Hepatocyte (in vitro differentiated cells): ENCODE measurements at regions not wholly inside any gene's neighbourhood (a gene's known extent, or its start where the extent isn't known, plus 50 kb on each side); places are given as distances from the start of the nearest gene placed in this dataset.

Experiments used
- DNase-seq: peaks from one replicate; pipeline ENCODE4 v3.0.0-alpha.2; 2016; ENCODE audit warnings: low spot score
- H2AFZ ChIP-seq: fragments of 200-600 bp; sonication (generic); 2 replicates; pipeline ENCODE4 v1.6.0; 2016; ENCODE audit warnings: antibody characterized with exemption, mild to moderate bottlenecking
- H3K27ac ChIP-seq: fragments of 200-600 bp; sonication (generic); 2 replicates; pipeline ENCODE4 v1.5.1; 2016; ENCODE audit warnings: mild to moderate bottlenecking
- H3K27me3 ChIP-seq: fragments of 200-600 bp; sonication (generic); 2 replicates; pipeline ENCODE4 v1.6.1; 2016
- H3K36me3 ChIP-seq: fragments of 200-600 bp; sonication (generic); replicated peaks from 2 replicates; pipeline ENCODE4 v1.5.1; 2016; ENCODE audit warnings: low read depth; ENCODE audit not compliant: insufficient read depth
- H3K4me1 ChIP-seq: fragments of 200-600 bp; sonication (generic); 2 replicates; pipeline ENCODE4 v1.5.1; 2016; ENCODE audit warnings: mild to moderate bottlenecking, moderate library complexity; ENCODE audit not compliant: insufficient read depth
- H3K4me2 ChIP-seq: fragments of 200-600 bp; sonication (generic); 2 replicates; pipeline ENCODE4 v1.6.0; 2016
- H3K4me3 ChIP-seq: fragments of 200-600 bp; sonication (generic); 2 replicates; pipeline ENCODE4 v1.5.1; 2016; ENCODE audit warnings: mild to moderate bottlenecking
- H3K79me2 ChIP-seq: fragments of 200-600 bp; sonication (generic); 2 replicates; pipeline ENCODE4 v1.6.0; 2017; ENCODE audit warnings: mild to moderate bottlenecking
- H3K9me2 ChIP-seq: fragments of 200-600 bp; sonication (generic); replicated peaks from 2 replicates; pipeline ENCODE4 v1.6.0; 2017; ENCODE audit warnings: mild to moderate bottlenecking; ENCODE audit not compliant: insufficient read depth
- H3K9me3 ChIP-seq: fragments of 200-600 bp; sonication (generic); 2 replicates; pipeline ENCODE4 v1.5.1; 2016; ENCODE audit warnings: low read depth, mild to moderate bottlenecking
- H4K20me1 ChIP-seq: fragments of 200-600 bp; sonication (generic); 2 replicates; pipeline ENCODE4 v1.6.0; 2016; ENCODE audit warnings: mild to moderate bottlenecking; ENCODE audit not compliant: insufficient read depth, poor library complexity, severe bottlenecking
- CTCF ChIP-seq: fragments of 200-600 bp; sonication (generic); IDR thresholded peaks from 2 replicates; pipeline ENCODE4 v1.5.1; 2016; ENCODE audit warnings: antibody characterized with exemption, mild to moderate bottlenecking; ENCODE audit not compliant: poor library complexity
- EZH2 ChIP-seq: fragments of 200-600 bp; sonication (generic); IDR thresholded peaks from 2 replicates; pipeline ENCODE4 v1.6.1; 2016; ENCODE audit warnings: antibody characterized with exemption, mild to moderate bottlenecking, borderline replicate concordance
- EZH2phosphoT487 ChIP-seq: fragments of 200-600 bp; sonication (generic); IDR thresholded peaks from one replicate; pipeline ENCODE4 v1.6.1; 2018; ENCODE audit warnings: antibody characterized with exemption, mild to moderate bottlenecking, low read depth, moderate library complexity; ENCODE audit not compliant: unreplicated experiment, severe bottlenecking
- WGBS: methylation state at CpG from one replicate; pipeline ENCODE4 v1.1.6; 2016; ENCODE audit warnings: low lambda C conversion rate; ENCODE audit errors: missing lambda C conversion rate; 5-methylcytosine and 5-hydroxymethylcytosine counted together

GRCh38 chr1:177425199-177425598 is 254.4 kb downstream of the BRINP2 start:
- DNase-seq: no peak
- Histone ChIP-seq H4K20me1 (no peaks in the 10 kb centered on the region), H3K4me2 (no peak overlapping the region), H2AFZ (no peak overlapping the region), H3K4me3 (no peak overlapping the region), H3K27me3 (no peaks in the 10 kb centered on the region), H3K9me2 (no peaks in the 10 kb centered on the region), H3K36me3 (no peaks in the 10 kb centered on the region), H3K79me2 (no peaks in the 10 kb centered on the region), H3K4me1 (no peaks in the 10 kb centered on the region), H3K27ac (no peak overlapping the region), H3K9me3 (no peaks in the 10 kb centered on the region)
- no peak for TF ChIP-seq CTCF
- TF ChIP-seq EZH2phosphoT487: no peak
- no peak for TF ChIP-seq EZH2
- 98% methylated on average over 8 of the region's 8 CpGs for WGBS

- TF ChIP-seq CTCF (no peak), EZH2 (no peak), EZH2phosphoT487 (no peak)
- Histone ChIP-seq H3K4me3 (no peak overlapping the region), H4K20me1 (no peaks in the 10 kb centered on the region), H3K27me3 (no peaks in the 10 kb centered on the region), H3K9me3 (no peaks in the 10 kb centered on the region), H3K79me2 (no peaks in the 10 kb centered on the region), H3K9me2 (no peaks in the 10 kb centered on the region), H3K36me3 (no peaks in the 10 kb centered on the region), H3K4me2 (no peak overlapping the region), H3K27ac (no peak overlapping the region), H2AFZ (no peak overlapping the region), H3K4me1 (no peaks in the 10 kb centered on the region)
- no peak for DNase-seq
Measured at GRCh38 chr1:177424744-177425143, 254.0 kb downstream of the BRINP2 start.

- Histone ChIP-seq H3K27me3 (no peaks in the 10 kb centered on the region), H3K9me3 (no peaks in the 10 kb centered on the region), H3K36me3 (no peaks in the 10 kb centered on the region), H4K20me1 (no peaks in the 10 kb centered on the region), H3K79me2 (no peaks in the 10 kb centered on the region), H2AFZ (no peak overlapping the region), H3K4me1 (no peaks in the 10 kb centered on the region), H3K27ac (no peak overlapping the region), H3K9me2 (no peaks in the 10 kb centered on the region), H3K4me2 (no peak overlapping the region), H3K4me3 (no peak overlapping the region)
- WGBS: 71% methylated on average over 2 of the region's 2 CpGs
- DNase-seq: no peak
- TF ChIP-seq EZH2 (no peak), CTCF (no peak), EZH2phosphoT487 (no peak)
Measured at GRCh38 chr1:177423090-177423489, 252.3 kb downstream of the BRINP2 start.

GRCh38 chr1:177413982-177414596 is 243.3 kb downstream of the BRINP2 start:
- TF ChIP-seq EZH2phosphoT487: no peak
- TF ChIP-seq CTCF: no peak
- no peak for TF ChIP-seq EZH2

More at GRCh38 chr1:177413982-177414596, 243.3 kb downstream of the BRINP2 start:
- no peak overlapping the region for H2AFZ ChIP-seq
- no peak for DNase-seq
- H3K79me2 ChIP-seq: no peaks in the 10 kb centered on the region
- no peaks in the 10 kb centered on the region for H3K36me3 ChIP-seq
- WGBS: 63% methylated on average over 3 of the region's 3 CpGs
- peaks cover 4% of the 10 kb centered on the region for H3K27me3 ChIP-seq
- H3K9me2 ChIP-seq: no peaks in the 10 kb centered on the region
- H3K27ac ChIP-seq: no peak overlapping the region
- H4K20me1 ChIP-seq: no peaks in the 10 kb centered on the region
- H3K4me1 ChIP-seq: no peaks in the 10 kb centered on the region
- no peak overlapping the region for H3K4me2 ChIP-seq
- H3K9me3 ChIP-seq: no peaks in the 10 kb centered on the region
- H3K4me3 ChIP-seq: no peak overlapping the region
